IMR-90 (cell line): ENCODE measurements at regions not wholly inside any gene's neighbourhood (a gene's known extent, or its start where the extent isn't known, plus 50 kb on each side); places are given as distances from the start of the nearest gene placed in this dataset.

Source experiments
- ATAC-seq: fragments of 200-7000 bp; cut with Tn5 transposase; 2 replicates; pipeline ENCODE4 v1.9.1; 2020; ENCODE audit warnings: low read depth, mild to moderate bottlenecking, moderate library complexity
- BruUV-seq: library from RNA; stranded (reverse); fragments of 400-500 nt; replicated peaks from 2 replicates; lab custom pipeline; 2021; lab: Mats Ljungman, UMichigan
- CTCF ChIA-PET: fragments of 300-600 bp; formaldehyde crosslinking; extraction: SDS; loops from one replicate; lab custom pipeline; 2021; ENCODE audit warnings: antibody characterized with exemption; lab: Yijun Ruan, JAX
- POLR2A ChIA-PET: fragments of 300-600 bp; sonication (Branson Sonifier 250); formaldehyde crosslinking; loops from one replicate; lab custom pipeline; 2022; ENCODE audit warnings: antibody characterized with exemption; ENCODE audit not compliant: unreplicated experiment; lab: Charles Lee
- DNase-seq: peaks from one replicate; pipeline ENCODE4 v3.0.0; 2013
- H2AFZ ChIP-seq: replicated peaks from 2 replicates; pipeline ENCODE3; 2013; ENCODE audit warnings: low read length, mild to moderate bottlenecking; ENCODE audit not compliant: poor library complexity
- H2AK5ac ChIP-seq: 2 replicates; pipeline ENCODE4 v1.6.1; 2013; ENCODE audit warnings: low read depth, low read length, inconsistent platforms
- H2AK9ac ChIP-seq: replicated peaks from 2 replicates; pipeline ENCODE3; 2013; ENCODE audit warnings: mild to moderate bottlenecking, low read depth, low read length, moderate library complexity; ENCODE audit not compliant: poor library complexity
- H2BK120ac ChIP-seq: 2 replicates; pipeline ENCODE4 v1.6.1; 2013; ENCODE audit warnings: low read depth, low read length, inconsistent platforms
- H2BK15ac ChIP-seq: 3 replicates; pipeline ENCODE4 v1.6.1; 2013; ENCODE audit warnings: low read depth, low read length, inconsistent platforms
- H2BK20ac ChIP-seq: 2 replicates; pipeline ENCODE4 v1.6.1; 2013; ENCODE audit warnings: low read depth, mild to moderate bottlenecking, inconsistent platforms, low read length, moderate library complexity
- H2BK5ac ChIP-seq: 2 replicates; pipeline ENCODE4 v1.6.1; 2013; ENCODE audit warnings: mild to moderate bottlenecking, low read depth, low read length, inconsistent platforms; ENCODE audit not compliant: poor library complexity, severe bottlenecking
- H3K14ac ChIP-seq: replicated peaks from 2 replicates; pipeline ENCODE4 v1.6.1; 2013; ENCODE audit warnings: low read depth, low read length, inconsistent platforms
- H3K18ac ChIP-seq: 2 replicates; pipeline ENCODE4 v1.6.1; 2013; ENCODE audit warnings: low read depth, low read length, control low read depth
- H3K23ac ChIP-seq: 2 replicates; pipeline ENCODE4 v1.6.1; 2013; ENCODE audit warnings: low read depth, low read length, inconsistent platforms
- H3K27ac ChIP-seq: 2 replicates; pipeline ENCODE4 v1.5.1; 2013; ENCODE audit warnings: mild to moderate bottlenecking, control low read depth, low read length; ENCODE audit not compliant: insufficient read depth
- H3K27me3 ChIP-seq: 2 replicates; pipeline ENCODE4 v1.6.1; 2013; ENCODE audit warnings: low read length; ENCODE audit not compliant: control insufficient read depth, insufficient read depth
- H3K36me3 ChIP-seq: 2 replicates; pipeline ENCODE4 v1.6.1; 2013; ENCODE audit warnings: low read length, mixed read lengths; ENCODE audit not compliant: control insufficient read depth, insufficient read depth
- H3K4ac ChIP-seq: 2 replicates; pipeline ENCODE4 v1.6.1; 2013; ENCODE audit warnings: low read depth, low read length, inconsistent platforms
- H3K4me1 ChIP-seq: 2 replicates; pipeline ENCODE4 v1.6.1; 2013; ENCODE audit warnings: low read length, mixed read lengths; ENCODE audit not compliant: control insufficient read depth, insufficient read depth
- H3K4me2 ChIP-seq: 2 replicates; pipeline ENCODE4 v1.6.1; 2013; ENCODE audit warnings: low read depth, mild to moderate bottlenecking, control low read depth, low read length, moderate library complexity
- H3K4me3 ChIP-seq: 2 replicates; pipeline ENCODE4 v1.5.1; 2013; ENCODE audit warnings: low read depth, mild to moderate bottlenecking, control low read depth, low read length, moderate library complexity; ENCODE audit not compliant: insufficient read depth
- H3K56ac ChIP-seq: 2 replicates; pipeline ENCODE4 v1.6.1; 2013; ENCODE audit warnings: low read length, inconsistent platforms; ENCODE audit not compliant: insufficient read depth; ENCODE audit errors: extremely low read depth
- H3K79me1 ChIP-seq, 2 experiments: 2 replicates each; pipeline ENCODE4 v1.6.1; 2013; ENCODE audit warnings: low read length in 2 of 2, inconsistent platforms in 1 of 2, low read depth in 1 of 2
- H3K9ac ChIP-seq: 2 replicates; pipeline ENCODE4 v1.6.1; 2013; ENCODE audit warnings: low read depth, low read length, control low read depth
- H3K9me1 ChIP-seq: 2 replicates; pipeline ENCODE4 v1.6.1; 2013; ENCODE audit warnings: low read length, inconsistent platforms; ENCODE audit not compliant: insufficient read depth
- H3K9me3 ChIP-seq: 2 replicates; pipeline ENCODE4 v1.6.1; 2013; ENCODE audit warnings: low read length; ENCODE audit not compliant: control insufficient read depth, insufficient read depth
- H4K20me1 ChIP-seq: 2 replicates; pipeline ENCODE4 v1.6.1; 2013; ENCODE audit warnings: low read length, inconsistent platforms; ENCODE audit not compliant: insufficient read depth
- H4K5ac ChIP-seq: 2 replicates; pipeline ENCODE4 v1.6.1; 2013; ENCODE audit warnings: mild to moderate bottlenecking, low read depth, low read length, control low read depth
- H4K8ac ChIP-seq, 2 experiments: 2 replicates each; pipeline ENCODE4 v1.6.1; 2013; ENCODE audit warnings: low read depth in 2 of 2, low read length in 2 of 2, control low read depth in 1 of 2, inconsistent platforms in 1 of 2
- H4K91ac ChIP-seq: 2 replicates; pipeline ENCODE4 v1.6.1; 2013; ENCODE audit warnings: low read depth, low read length, inconsistent platforms; ENCODE audit not compliant: insufficient read depth
- BHLHE40 ChIP-seq: fragments of 150-350 bp; IDR thresholded peaks from 2 replicates; pipeline ENCODE4 v1.6.1; 2016; ENCODE audit warnings: mild to moderate bottlenecking, low read depth, low read length
- CEBPB ChIP-seq: IDR thresholded peaks from 2 replicates; pipeline ENCODE4 v1.6.1; 2012; ENCODE audit warnings: low read depth, low read length, improper control_type of control experiment
- CHD1 ChIP-seq: IDR thresholded peaks from 2 replicates; pipeline ENCODE4 v1.6.1; 2012; ENCODE audit warnings: low read depth, low read length, improper control_type of control experiment
- CTCF ChIP-seq: conservative IDR thresholded peaks from 2 replicates; pipeline ENCODE4 v1.5.1; 2012; ENCODE audit warnings: mild to moderate bottlenecking, low read depth, low read length, improper control_type of control experiment
- FOS ChIP-seq: fragments of 150-350 bp; IDR thresholded peaks from 2 replicates; pipeline ENCODE4 v1.6.1; 2016; ENCODE audit warnings: low read depth, low read length
- MAFK ChIP-seq: IDR thresholded peaks from 2 replicates; pipeline ENCODE4 v1.6.1; 2012; ENCODE audit warnings: low read depth, low read length, improper control_type of control experiment
- MAZ ChIP-seq: IDR thresholded peaks from 2 replicates; pipeline ENCODE4 v1.6.1; 2012; ENCODE audit warnings: low read depth, mild to moderate bottlenecking, low read length, improper control_type of control experiment, moderate library complexity, borderline replicate concordance
- MXI1 ChIP-seq: IDR thresholded peaks from 2 replicates; pipeline ENCODE4 v1.6.1; 2012; ENCODE audit warnings: low read depth, mild to moderate bottlenecking, low read length, moderate library complexity, borderline replicate concordance
- NFE2L2 ChIP-seq: fragments of 150-350 bp; IDR thresholded peaks from 2 replicates; pipeline ENCODE4 v1.6.1; 2016; ENCODE audit warnings: low read depth, mild to moderate bottlenecking, low read length
- POLR2A ChIP-seq: IDR thresholded peaks from 2 replicates; pipeline ENCODE4 v1.6.1; 2012; ENCODE audit warnings: mild to moderate bottlenecking, low read depth, low read length
- RAD21 ChIP-seq: IDR thresholded peaks from 2 replicates; pipeline ENCODE4 v1.6.1; 2012; ENCODE audit warnings: low read length, improper control_type of control experiment
- RCOR1 ChIP-seq: IDR thresholded peaks from 2 replicates; pipeline ENCODE4 v1.6.1; 2012; ENCODE audit warnings: mild to moderate bottlenecking, low read length, improper control_type of control experiment; ENCODE audit not compliant: insufficient replicate concordance
- RFX5 ChIP-seq: IDR thresholded peaks from 2 replicates; pipeline ENCODE4 v1.8.0; 2012; ENCODE audit warnings: low read depth, mild to moderate bottlenecking, low read length, moderate library complexity
- SMC3 ChIP-seq: fragments of 150-350 bp; IDR thresholded peaks from 2 replicates; pipeline ENCODE4 v1.6.1; 2016; ENCODE audit warnings: low read depth, mild to moderate bottlenecking, antibody characterized with exemption, low read length, moderate library complexity
- USF2 ChIP-seq: fragments of 150-350 bp; IDR thresholded peaks from 2 replicates; pipeline ENCODE4 v1.6.1; 2017; ENCODE audit warnings: mild to moderate bottlenecking, antibody characterized with exemption, low read length, low read depth
- dilution Hi-C: fragments of 300-500 bp; cut with HindIII; formaldehyde crosslinking; loops from one replicate; pipeline ENCODE4 v1.14.3; 2018; ENCODE audit warnings: low sequenced_read_pairs; ENCODE audit not compliant: unreplicated experiment
- in situ Hi-C: fragments of 300-500 bp; cut with MboI; formaldehyde crosslinking; loops from 3 replicates; pipeline ENCODE4 v1.14.3; 2019; ENCODE audit warnings: low sequenced_read_pairs, inconsistent platforms, mixed read lengths
- intact Hi-C: fragments of 100-400 bp; cut with micrococcal nuclease; formaldehyde crosslinking; loops from 2 replicates; pipeline ENCODE4 v1.10.0; 2022
- TF ChIP-seq, protein P1 (sequence below): fragments of 150-350 bp; IDR thresholded peaks from 2 replicates; pipeline ENCODE4 v1.6.1; 2016; ENCODE audit warnings: low read depth, mild to moderate bottlenecking, low read length, moderate library complexity, borderline replicate concordance

DNA sequence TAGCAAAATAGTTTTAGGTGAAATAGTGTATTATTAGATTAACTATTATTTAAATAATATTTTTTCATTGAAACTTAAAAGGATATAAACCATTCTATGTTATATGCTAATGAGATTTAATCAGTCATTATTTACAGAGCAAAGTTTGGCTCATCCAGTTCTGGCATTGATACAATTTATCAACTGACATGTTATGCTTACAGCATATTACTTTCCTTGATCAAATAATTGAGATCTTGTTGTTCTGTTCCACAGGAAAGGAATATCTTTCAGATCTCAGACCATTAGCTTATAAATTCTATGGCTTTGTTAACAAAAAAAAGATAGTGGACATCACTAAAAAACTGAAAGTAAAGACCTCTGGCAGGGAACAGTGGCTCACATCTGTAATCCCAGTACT lies 403.0 kb downstream of the ZFHX3 start:
- Histone ChIP-seq H4K91ac (no peak overlapping the region), H2AK9ac (no peak overlapping the region), H3K4me2 (no peak overlapping the region), H2BK120ac (no peak overlapping the region), H3K56ac (no peak overlapping the region), H3K18ac (no peak overlapping the region), H3K27me3 (no peaks in the 10 kb centered on the region), H3K36me3 (no peaks in the 10 kb centered on the region), H3K9ac (no peak overlapping the region), H3K9me1 (no peaks in the 10 kb centered on the region), H3K9me3 (no peaks in the 10 kb centered on the region), H2BK15ac (no peak overlapping the region), H3K14ac (no peak overlapping the region), H3K4me3 (no peak overlapping the region), H2BK5ac (no peak overlapping the region), H2AFZ (no peak overlapping the region), H2BK20ac (no peak overlapping the region), H3K4ac (no peak overlapping the region), H3K4me1 (no peaks in the 10 kb centered on the region), H4K5ac (no peak overlapping the region), H3K79me1 (no peaks in the 10 kb centered on the region; a peak in 1 of 4 replicates), H4K8ac (no peak overlapping the region), H3K23ac (no peak overlapping the region), H2AK5ac (no peak overlapping the region), H3K27ac (no peak overlapping the region), H4K20me1 (no peaks in the 10 kb centered on the region)
- intact Hi-C loops = no loop called here
- ATAC-seq = no peak
- no TSS peak for BruUV-seq
- dilution Hi-C loops = no loop called here
- CTCF ChIA-PET = interaction anchor here (1.0 to 1.2 kb wide), 2 partner anchors 11 to 13 kb away, joined by 3 read pairs; no protein-coding TSS in a partner anchor
- DNase-seq = no peak
- TF ChIP-seq CEBPB (no peak), POLR2A (no peak), BHLHE40 (no peak), RAD21 (no peak), MAFK (no peak), RFX5 (no peak), USF2 (no peak), CTCF (no peak), MXI1 (no peak), CHD1 (no peak), MAZ (no peak), NFE2L2 (no peak), RCOR1 (no peak), SMC3 (no peak), FOS (no peak)
- TF ChIP-seq, protein P1, sequence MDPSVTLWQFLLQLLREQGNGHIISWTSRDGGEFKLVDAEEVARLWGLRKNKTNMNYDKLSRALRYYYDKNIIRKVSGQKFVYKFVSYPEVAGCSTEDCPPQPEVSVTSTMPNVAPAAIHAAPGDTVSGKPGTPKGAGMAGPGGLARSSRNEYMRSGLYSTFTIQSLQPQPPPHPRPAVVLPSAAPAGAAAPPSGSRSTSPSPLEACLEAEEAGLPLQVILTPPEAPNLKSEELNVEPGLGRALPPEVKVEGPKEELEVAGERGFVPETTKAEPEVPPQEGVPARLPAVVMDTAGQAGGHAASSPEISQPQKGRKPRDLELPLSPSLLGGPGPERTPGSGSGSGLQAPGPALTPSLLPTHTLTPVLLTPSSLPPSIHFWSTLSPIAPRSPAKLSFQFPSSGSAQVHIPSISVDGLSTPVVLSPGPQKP = no peak
- POLR2A ChIA-PET = no interaction called here
- in situ Hi-C loops = no loop called here
